GM19023 (cell line): ENCODE measurements at regions not wholly inside any gene's neighbourhood (a gene's known extent, or its start where the extent isn't known, plus 50 kb on each side); places are given as distances from the start of the nearest gene placed in this dataset.

Source experiments
- ATAC-seq: cut with Tn5 transposase; IDR thresholded peaks from one replicate; pipeline ENCODE4 v1.9.1; 2021; ENCODE audit warnings: mild to moderate bottlenecking, moderate library complexity; ENCODE audit not compliant: unreplicated experiment

GRCh38 chr3:55244247-55244646 is 242.9 kb downstream of the WNT5A start:
- no peak for ATAC-seq

- no peak for ATAC-seq
Measured at GRCh38 chr3:55243678-55244077, 243.4 kb downstream of the WNT5A start.

DNA sequence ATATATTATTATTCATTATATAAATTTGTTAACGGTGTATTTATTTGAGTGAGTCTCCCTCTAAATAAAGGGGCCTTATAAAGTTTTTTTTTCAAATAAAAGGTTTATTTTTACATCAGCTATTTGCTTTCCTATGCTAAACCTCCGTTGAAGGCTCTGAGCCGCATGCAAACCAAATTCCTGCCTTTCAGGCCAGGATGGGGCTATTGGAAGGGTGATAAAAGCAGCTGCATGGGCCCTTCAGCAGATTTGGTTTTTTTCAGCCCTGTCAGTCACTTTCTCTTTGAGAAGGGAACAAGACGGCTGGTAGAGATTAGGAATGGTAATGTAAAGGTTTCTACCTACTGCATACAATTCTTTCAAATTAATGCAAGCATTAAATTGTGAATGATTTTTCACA is 244.2 kb downstream of the WNT5A start:
- no peak for ATAC-seq

DNA sequence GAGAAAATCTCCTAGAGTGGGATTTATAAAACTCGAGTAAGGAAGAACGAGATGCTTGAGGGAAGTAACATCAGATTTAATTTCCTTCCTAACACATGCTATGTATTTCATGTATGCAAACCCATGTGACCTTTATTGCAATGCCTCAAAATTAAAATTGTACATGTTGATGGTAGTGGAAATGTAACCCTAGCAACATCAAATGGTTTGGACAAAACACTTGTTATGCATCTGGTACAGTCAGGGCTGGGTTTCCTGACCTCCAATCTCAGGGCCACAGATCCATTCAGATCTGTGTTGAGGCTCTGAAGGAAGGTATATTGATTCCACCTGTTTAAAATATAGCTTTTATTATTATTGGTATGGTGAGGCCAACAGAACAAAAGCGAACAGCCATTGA is 246.0 kb downstream of the WNT5A start:
- ATAC-seq = no peak

GRCh38 chr3:55235416-55235815 is 251.7 kb downstream of the WNT5A start:
- no peak for ATAC-seq

GRCh38 chr3:55226696-55227095 is 260.4 kb downstream of the WNT5A start:
- no peak for ATAC-seq

GRCh38 chr3:55218577-55218976 is 268.5 kb downstream of the WNT5A start:
- ATAC-seq = no peak

DNA sequence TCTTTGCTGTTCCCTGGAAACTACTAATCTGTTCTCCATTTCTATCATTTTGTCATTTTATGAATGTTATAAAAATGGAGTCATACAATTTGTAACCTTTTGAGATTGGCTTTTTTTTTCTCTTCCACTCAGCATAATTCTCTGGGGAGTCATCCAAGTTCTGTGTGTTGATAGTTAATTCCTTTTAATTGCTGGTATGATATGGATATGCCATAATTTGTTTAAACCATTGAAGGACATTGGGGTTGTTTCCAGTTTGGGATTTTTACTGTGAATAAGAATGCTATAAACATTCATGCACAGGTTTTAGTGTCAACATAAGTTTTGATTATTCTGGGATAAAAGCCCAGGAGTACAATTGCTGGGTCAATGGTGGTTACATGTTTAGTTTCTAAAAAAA is 279.4 kb downstream of the WNT5A start:
- ATAC-seq = no peak

GRCh38 chr3:55205990-55206389 is 278.1 kb upstream of the LRTM1 start:
- no peak for ATAC-seq

GRCh38 chr3:55204417-55204816 is 276.6 kb upstream of the LRTM1 start:
- ATAC-seq = no peak

DNA sequence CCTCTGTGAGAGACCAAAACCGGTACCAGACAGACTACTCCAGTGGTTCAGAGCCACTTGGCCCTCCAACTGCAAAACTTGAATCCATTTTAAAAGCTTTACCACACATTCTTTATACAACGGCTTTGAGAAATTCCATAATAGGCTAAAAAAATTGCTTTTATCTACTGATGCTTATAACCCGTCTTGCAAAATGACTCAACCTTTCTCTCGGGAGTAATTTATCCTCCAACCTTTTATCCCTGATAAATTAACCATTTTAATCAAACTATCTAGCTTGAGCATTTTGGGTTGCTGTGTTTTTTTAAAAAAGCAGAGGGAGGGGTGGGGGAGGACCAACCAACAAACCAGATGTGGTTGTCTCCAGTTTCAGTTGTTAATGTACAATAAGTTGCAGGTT is 275.7 kb upstream of the LRTM1 start:
- no peak for ATAC-seq

DNA sequence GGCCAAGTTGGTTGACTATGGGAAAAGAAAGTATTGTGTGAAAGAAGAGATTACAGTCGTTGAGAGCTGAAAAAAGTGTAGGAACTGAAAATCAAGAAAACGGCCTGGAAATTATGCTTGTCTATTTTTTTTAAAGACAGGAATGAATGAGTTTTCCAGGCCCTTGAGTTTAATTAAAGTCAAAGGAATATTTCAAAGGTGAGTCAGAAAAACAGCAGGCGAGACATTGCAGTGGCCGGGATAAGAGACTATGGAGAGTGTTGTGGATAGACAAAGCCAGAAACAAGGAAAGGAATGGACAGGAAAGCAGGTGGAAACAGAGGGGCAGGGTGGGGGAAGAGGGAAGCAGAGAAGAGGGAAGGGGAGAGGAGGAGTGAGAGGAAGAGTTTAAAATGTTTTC is 275.1 kb upstream of the LRTM1 start:
- no peak for ATAC-seq

- ATAC-seq = no peak
Measured at GRCh38 chr3:55202326-55202725, 274.5 kb upstream of the LRTM1 start.

DNA sequence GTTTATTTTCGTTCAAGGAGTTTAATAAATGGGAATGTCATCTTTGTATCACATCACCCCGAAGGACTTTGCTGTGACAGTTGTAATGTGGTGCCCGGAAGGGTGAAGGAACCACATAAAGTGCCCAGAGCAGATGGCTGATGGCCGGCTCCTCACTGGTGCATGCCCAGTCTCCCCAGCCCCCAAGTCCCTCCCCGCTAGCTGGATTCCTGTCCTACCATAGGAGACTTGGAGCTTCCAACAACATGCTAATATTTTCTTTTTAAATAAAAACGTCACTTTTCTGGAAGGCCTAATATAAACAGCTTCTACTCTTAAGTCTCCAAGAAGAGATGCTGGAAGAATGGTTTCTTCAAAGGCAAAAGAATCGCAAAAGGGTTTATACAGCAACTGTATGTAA is 273.9 kb upstream of the LRTM1 start:
- ATAC-seq = no peak

DNA sequence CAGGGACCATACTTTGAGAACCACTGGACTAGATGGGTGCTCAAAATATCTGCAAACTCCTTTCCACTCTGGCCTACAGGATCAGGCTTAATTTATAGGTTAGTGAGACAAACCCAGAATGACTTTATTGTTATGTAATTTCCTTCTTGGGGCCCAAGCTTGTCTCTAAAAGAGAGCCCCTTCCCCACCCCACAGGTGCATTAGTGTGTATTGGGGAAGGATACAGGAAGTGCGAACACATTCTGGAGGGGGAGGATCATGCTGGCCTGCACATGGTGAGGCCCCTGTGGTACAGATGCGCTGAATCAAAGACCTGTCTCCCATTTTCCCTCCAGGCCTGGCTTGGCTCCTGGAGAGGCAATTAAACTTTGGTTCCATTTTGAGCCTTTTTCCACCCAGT is 273.0 kb upstream of the LRTM1 start:
- ATAC-seq = no peak

DNA sequence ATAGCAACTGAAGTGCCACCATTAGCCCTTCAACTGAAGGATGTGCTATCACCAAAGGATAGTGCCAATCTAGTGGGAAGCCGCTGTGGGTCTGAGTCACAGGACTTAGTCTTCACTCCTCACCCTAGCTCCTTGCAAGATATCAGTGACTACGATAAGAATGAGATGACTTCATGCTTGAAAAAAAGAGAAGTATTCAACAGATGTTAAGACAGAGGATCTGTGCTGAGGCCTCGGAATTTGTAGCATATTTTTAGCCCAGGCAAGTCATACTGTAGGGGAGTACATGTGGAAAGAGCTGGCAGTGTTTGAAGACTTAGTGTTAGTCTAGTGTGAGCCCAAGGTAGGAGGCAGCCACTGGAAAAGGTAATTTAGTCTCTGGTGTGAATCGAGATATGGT is 270.7 kb upstream of the LRTM1 start:
- ATAC-seq = no peak

DNA sequence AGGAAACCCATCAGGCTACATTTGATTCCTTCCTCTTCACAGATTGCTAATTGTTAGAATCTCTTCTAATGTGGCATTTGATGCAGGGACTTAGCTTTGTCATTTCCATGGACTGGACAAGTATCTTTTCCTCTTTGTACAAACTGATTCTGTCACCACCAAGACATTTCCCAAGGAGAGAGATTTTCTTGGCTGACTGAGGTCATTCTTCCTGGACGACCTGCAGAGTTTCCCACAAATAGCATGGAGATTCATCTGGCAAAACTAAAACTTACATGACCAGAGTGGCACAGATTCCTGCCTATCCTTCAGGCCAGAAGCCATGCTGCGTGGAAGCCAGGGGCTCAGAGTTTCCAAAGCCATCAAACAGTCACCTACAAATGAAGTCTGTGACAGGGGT is 269.2 kb upstream of the LRTM1 start:
- no peak for ATAC-seq

DNA sequence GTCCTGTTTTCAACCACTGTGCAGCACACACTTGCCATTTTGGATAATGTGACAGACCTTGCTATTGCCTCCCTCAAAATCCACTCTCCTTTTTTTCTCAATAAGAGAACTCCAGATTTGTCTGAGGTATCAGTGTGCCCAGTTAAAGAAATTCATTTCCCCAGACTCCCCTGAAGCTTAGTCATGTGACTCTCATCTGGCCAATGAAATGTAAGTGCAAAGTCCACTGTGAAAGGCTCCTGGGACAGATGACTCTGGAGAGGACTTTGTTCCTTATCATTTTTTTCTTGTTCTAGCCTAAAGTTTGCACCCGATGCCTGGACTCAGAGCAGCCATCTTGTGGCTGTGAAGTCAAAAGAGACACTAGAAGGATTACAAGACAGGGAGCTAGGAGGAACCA is 268.6 kb upstream of the LRTM1 start:
- ATAC-seq = no peak

DNA sequence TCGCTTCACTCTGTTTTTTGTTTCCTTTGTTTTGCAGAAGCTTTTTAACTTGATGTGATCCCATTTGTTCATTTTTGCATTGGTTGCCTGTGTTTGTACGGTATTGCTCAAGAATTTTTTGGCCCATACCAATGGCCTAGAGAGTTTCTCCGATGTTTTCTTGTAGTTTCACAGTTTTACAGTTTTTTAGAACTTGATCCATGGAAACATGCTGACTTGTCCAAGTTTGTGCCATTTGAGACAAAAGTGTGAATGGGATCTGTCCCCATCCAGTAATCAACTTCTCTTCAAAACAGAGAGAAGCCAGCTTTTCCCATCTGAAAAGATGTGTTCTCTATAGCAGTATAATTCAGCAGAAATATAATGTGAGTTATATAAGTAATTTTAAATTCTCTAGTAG is 266.5 kb upstream of the LRTM1 start:
- no peak for ATAC-seq

GRCh38 chr3:55191911-55192775 is 264.3 kb upstream of the LRTM1 start:
- ATAC-seq = no peak

DNA sequence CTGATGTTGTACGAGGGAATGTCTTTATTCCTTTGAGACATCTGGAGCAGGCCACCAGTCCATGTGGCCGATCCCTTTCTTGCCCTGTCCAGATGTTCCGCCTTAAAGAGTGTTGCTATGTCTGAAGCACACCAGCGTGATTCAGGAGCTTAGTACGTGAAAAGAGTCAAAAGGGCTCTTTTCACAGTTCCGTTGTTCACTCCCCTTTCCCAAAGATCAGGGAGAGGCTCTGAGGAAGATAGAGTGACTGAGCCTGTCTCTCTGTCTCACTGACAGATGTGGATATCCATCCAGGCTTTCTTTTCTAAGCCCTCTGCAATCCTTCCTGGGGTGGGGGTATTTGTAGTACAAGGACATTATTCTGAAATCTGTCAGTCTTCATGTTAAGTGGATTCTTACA is 262.5 kb upstream of the LRTM1 start:
- no peak for ATAC-seq

DNA sequence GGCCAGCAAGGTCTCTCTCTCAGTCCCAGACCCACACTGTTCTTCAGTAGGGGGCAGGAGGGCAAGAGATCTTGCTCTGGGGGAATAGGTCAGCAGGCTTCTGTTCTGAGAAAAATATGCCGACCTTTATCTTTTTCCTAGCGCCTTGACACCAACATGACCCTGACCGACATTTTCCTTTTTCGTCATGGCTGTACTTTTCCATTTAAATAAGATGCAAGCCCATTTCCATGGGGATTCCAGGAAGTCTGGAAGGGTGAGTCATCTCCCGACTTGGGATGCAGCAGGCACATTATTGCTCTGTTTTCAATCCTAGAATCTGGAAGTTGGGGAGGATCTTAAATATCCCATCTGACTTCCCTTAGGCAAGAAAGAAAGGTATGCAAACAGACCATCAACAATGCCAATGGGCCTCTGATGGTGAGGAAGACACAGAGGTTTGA is 261.5 kb upstream of the LRTM1 start:
- no peak for ATAC-seq

- no peak for ATAC-seq
Measured at GRCh38 chr3:55185380-55185779, 257.5 kb upstream of the LRTM1 start.
